NCI-H1105 (cell line): ENCODE measurements at regions not wholly inside any gene's neighbourhood (a gene's known extent, or its start where the extent isn't known, plus 50 kb on each side); places are given as distances from the start of the nearest gene placed in this dataset.

ENCODE experiments used
- DNase-seq: peaks from one replicate; lab custom pipeline; 2025; lab: John Stamatoyannopoulos, UW

DNA sequence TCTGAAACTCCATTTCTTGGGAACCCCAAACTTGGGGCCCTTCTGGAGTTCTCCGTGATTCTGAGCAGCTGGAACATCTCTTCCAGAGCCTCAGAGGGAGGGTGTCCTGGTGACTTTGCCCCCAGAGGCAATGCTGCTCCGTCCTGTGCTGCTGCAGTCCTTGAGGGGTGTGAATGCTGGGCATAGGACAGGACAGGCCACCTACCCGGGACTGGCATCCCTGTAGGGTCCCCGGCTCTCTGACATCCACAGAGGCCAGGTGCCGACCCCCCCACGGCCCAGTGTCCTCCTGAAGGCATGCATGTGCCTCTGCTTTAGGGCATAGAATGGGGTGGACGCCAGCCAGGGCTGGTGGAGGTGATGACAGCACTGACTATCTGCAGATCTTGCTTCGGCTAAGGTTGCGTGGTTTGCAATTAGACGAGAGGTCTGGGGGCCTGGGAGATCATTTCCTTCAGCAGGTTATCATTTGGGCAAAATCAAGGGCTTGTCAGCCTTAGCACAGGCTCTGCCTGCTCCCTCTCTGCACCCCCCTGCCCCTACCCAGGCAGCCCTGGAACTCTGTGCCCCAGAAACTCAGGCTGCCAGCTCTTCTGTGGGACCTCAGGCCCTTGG lies 136.9 kb upstream of the GPR26 start:
- DNase-seq = no peak

DNA sequence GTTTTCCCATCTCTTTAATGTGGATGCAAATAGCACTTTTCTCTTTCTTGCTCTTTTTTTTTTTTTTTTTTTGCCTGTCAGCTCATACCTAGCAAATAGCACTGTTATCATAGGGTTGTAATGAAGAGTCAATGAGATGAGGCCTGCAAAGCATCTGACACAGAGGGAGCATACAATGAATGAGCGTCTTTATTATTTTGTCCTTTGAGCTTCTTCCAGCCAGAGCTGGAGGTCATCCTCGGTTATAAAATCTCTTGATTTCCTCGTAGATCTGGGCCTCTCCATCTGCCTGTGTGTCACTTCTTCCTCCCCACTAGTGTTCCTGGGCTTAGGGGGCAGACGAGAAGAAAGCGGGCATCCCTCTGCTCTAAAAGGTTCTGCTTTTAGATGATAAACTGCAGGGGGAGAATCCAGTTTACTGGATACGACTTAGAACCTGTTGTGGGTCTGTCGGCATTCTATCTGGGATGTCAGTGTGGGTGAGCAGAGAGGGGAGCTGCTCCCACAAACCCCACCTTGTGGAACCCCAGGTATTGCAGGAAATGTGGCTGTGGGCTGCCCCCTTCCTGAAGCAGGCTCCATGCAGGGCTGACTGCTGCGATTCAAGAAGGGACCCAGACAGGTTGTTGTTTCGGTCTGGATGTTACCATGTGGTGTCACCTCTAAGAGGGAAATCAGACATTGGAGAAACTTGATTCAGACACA lies 135.8 kb upstream of the GPR26 start:
- no peak for DNase-seq

DNA sequence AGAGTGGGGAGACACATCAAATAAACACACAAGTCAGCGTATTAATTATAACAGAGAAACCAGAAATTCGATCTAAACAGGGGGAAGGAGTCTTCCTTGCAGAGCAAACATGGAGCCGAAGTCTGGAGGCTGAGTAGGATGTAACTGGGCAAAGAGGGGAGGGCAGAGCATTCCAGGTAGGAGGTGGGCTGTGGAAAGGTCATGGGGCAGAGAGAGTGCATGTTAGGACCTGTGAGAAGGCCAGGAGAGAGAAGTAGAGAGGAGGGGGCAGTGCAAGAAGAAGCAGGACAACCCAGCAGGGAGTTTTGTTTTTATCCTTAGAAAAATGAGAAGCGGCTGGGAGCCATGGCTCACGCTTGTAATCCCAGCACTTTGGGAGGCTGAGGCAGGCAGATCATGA lies 130.8 kb upstream of the GPR26 start:
- DNase-seq = no peak

DNA sequence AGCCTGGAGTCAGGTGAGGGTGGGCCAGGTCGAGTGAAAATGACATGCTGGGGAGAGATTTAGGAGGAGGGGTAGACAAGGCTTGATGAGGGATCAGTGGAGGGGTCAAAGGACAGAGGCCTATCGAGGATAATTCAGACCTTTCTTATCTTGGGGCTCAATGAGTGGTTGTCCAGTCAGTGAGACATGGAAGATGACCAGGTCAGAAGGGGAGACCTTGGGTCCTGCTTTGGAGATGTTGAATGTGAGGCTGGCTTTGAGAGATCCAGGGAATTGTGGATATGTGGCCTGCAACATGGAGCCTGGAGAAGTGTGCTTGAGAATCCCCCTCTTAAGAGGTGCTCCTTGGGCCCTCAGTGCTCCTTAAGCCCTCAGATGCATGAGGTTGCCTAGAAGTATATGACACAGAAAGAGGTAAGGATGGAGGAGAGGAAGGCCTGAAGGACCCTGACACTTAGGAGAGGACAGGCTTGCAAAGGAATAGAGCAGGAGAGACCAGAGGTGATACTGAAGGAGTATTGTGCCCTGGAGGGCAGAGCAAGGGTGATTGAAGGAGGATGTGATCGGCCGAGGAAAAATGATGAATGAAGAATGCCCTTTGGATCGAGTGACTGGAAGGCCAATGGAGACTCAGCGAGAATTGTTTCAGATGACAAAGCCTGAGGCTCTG lies 129.8 kb upstream of the GPR26 start:
- no peak for DNase-seq

DNA sequence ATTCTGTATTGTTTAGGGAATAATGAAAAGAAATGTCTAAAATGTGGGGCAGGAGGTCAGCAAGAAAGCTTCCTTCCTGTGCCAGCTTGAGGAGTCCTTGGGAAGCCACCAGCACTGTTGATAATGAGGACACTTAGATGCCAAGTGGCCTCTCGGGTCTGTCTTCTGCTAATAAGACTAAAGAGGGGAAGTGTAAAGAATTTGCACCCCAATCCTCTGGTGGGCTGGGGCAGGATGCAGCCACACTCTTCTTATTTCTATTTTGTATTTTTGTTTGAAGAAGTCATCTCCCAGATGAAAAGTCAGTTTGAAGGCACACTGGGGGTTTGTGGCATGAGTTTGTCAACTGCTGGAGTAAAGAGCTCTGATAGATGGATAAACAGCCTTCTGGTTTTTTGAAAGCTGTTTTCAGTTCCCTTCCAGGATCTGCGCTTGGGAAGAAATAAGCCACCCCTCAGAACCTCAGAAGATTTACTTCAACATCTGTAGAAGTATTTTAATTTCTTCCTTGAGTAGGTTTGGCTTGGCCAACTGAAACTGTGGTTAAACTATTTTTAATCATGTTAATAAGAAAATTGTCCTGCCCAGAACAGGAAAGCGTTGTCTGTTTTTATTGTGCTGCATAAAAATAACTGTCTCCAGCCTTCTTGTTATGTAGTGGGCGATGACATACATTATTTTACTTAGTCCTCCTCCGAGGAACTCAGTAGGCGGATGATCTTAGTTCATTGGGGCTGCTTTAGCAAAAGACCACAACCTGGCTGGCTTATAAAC lies 128.8 kb upstream of the GPR26 start:
- DNase-seq = no peak

DNA sequence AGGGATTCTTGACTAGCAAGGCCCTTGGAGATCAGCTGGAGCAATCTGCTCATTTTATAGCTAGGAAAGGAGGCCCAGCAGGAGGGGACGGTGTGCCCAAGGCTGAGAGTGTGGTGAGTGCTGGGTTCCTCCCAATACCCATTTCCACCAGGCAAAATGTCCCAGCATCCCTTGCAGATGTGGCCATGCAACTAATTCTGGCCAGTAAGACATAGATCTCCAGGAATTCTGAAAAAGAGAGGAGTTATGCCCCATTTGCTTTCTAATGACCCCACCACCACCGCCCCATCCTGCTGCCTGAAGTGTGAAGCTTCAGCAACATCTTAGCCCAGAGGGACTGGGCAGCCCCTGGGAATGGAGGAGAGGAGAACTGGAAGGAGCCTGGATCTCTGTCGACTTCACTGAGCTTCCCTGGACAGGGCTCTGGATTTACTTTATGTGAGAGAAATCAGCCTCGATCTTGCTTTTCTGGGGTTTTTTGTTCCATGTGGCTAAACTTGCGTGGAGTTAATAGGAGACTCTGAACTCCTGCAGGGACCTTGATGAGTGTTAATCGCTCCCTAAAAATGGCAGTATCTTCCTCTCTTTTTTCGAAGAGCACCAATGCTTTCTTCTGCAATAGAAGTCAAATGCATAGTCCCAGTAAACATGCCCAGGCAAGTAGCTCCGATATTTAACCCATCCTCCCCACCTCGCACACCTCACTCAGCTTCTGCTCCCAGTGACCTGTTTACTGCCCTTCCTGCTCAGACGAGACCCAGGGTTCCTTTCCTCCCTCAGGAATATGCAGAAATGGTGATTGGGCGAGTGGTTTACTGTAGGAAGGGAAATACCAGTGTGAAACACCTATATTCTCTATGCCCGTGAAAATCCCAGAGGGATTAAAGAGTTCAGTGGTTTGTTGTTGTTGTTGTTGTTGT lies 127.5 kb upstream of the GPR26 start:
- no peak for DNase-seq

DNA sequence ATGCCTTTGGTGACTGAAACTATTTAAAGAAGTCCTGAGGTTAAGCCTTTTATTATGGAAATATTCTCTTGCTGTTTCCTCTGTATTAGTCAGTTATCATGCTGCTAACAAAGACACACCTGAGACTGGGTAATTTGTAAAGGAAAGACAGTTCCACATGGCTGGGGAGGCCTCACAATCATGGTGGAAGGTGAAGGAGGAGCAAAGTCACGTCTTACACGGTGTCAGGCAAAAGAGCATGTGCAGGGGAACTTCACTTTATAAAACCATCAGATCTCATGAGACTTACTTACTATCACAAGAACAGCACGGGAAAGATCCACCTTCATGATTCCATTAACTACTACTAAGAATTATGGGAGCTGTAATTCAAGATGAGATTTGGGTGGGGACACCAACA lies 121.2 kb upstream of the GPR26 start:
- no peak for DNase-seq

DNA sequence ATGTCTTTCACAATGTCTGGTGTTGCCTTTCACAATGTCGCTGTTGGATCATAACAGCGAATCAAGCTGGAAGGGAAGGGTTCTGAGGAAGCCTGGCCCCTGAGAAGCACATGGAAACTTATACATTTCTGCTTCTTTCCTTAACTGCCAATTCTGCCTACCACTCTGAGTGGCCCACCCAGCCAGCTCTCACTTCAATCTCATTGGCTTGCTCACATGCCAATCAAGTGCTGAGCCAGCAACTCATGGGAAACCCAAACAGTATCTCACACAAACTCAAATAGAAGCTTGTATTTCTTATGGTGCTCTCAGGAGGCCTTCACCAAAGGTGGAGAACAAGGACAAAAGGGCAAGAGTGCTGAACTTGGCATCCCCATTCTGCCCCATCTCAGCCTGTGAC lies 117.4 kb upstream of the GPR26 start:
- DNase-seq = no peak

DNA sequence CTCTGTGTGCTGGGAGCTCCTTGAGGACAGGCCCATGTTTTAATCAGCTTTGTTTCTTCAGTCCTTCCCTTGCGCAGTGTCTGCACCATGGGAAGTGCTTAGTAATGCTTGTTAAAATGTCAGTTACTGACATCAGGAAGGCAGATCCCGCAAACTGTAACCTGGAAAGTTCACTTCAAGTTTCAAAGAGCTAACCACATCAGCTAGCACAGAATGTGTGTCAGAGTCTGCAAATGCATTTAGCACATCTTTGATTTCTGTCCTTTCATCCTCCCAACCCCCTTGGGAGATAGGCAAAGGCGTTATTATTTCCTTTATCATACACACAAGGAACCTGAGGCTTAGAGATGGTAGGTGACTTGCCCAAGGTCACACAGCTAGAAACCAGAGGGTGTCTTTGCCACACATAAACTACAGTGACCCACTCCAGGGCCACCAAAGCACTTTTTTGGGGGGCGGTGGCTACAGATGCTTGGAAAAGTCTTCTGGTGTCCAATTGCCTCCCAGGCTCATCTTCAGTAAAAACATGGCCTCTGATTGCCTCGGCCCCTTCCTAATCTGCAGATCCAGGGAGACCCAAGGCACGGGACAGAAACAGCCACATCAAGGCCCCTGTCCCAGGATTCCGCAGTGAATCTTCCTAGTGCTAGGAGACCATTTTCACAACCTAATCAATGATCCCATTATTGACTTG lies 116.2 kb upstream of the GPR26 start:
- DNase-seq = no peak

DNA sequence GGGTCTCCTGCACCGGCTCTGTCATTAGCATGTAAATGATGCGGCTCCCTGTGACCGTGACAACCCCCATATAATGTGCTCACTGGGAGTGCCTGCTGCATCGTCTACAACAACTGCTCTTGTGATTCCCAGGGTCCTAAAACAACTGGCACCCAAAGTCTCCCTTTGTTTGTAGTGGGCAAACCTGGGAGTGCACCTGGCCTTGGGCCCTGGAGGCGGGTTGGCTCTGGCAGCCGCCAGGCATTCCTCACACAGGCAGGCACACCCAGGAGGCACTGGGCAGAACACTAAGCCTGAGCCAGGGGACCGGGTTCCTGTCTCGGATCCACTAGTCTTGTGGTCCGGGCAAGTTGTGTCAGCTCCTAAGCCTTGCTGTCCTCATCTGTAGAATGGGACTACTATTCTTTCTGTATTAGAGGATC lies 115.5 kb upstream of the GPR26 start:
- DNase-seq = no peak

DNA sequence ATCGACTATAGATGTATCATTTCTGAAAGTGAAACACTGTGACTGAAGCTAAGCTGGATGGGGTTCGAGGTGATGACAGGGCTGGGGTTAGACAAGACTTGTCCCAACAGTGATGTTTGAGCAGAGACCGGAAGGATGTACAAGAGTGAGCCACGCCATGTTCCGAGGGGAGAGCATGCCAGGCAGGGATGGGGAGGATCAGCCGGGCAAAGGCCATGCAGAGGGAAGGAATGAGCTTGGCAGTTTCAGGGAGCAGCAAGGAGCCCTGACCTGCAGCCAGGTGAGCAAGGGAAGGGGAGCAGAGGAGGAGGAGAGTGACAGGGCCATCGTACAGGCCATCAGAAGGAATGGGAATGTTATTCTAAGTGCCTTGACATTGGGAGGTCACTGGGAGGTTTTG lies 114.9 kb upstream of the GPR26 start:
- no peak for DNase-seq

DNA sequence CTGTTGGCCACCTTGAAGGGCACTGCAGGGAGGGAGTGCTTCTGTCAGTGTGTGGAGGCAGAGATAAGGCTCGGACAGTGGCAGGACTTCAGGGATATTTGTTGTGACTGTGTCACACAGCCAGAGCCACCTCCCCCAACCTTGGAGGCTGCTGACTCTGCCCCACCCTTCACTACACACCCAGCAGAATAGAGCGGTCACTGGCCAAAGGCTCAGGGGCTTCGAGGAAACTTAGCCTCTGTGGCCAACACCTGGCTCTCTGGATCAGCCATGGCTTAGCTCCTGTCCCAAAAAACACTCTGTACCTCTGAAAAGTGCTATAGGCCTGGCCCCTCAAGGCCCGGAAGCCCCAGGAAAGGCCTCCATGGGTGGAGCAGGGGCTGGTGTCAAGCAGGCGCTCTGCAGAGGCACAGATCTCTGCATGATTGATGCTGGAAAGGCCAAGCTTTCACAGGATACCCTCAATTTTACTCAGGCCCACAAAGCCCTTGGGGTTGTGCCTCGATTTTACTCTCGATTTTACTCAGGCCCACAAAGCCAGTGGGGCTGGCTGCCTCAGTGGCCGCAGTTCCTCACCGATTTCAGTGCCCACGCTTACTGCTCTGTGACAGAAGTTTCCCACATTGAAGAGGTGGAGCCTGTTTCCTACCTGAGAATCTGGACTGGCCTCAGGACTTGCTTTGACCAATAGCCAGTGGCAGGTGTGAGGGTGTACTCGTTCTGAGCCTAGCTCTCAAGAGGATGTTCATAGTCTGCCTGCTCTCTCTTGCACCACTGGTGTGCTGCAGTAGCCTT lies 113.2 kb upstream of the GPR26 start:
- DNase-seq = no peak

DNA sequence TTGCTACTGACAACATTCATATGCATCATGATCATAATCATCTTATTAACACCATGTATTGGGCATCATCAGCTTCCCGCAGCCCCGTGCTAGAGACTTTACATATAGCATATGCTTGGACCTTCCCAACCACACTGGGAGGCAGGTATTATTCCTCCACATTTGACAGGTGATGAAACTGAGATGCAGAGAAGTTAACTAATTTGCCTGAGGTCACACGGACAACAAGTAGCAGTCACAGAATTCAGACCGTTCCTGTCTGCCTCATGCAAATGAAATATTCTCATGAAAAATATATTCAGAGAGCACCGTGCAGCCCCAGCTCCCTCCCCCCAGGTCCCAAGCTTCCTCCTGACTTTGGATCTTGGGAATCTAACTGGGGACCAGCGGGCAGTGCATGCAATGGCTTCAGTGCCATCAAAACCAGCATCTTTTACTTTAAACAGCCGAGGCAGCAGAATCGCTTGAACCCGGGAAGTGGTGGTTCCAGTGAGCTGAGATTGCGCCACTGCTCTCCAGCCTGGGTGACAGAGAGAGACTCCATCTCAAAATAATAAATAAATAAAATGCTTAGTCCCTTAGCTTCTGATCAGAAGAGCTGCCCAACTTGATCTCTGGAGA lies 112.2 kb upstream of the GPR26 start:
- DNase-seq = no peak

DNA sequence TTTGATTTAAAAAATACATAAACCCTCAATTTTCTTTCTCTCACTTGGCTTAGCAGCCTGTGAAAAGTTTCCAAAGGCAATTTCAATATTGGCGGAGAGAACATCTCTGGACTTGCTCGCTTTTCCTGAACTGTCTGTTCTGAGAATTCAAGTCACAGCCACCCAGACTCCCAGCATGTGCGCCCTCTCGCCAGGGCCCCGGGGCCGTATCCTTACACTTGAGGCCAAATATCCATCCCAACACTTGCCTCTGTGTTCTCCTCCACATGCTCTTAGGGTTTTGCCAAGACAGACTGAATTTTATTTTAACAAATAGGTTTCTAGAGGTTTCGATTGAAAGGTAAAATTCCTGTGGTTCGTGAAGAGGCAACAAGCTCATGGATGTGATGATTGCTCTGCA lies 111.5 kb upstream of the GPR26 start:
- DNase-seq = no peak

DNA sequence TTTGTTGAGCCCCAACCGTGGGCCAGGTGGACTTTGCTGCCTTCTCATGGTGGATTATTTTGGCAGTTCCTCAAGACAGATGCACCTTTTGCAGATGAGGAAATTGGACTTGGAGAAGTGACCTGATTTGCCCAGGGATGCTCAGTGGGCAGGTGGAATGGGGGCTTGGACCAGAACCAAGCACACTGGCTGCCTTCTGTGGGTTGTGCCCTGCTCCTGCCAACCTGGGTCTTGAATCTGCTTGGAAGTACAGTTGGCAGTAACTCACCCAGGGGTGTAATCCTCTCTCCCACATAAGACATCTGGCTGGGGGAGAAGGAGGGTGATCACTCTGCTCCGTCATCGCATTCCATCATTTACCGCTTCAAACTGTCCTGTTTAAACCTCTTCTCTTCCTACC lies 110.5 kb upstream of the GPR26 start:
- DNase-seq = no peak

DNA sequence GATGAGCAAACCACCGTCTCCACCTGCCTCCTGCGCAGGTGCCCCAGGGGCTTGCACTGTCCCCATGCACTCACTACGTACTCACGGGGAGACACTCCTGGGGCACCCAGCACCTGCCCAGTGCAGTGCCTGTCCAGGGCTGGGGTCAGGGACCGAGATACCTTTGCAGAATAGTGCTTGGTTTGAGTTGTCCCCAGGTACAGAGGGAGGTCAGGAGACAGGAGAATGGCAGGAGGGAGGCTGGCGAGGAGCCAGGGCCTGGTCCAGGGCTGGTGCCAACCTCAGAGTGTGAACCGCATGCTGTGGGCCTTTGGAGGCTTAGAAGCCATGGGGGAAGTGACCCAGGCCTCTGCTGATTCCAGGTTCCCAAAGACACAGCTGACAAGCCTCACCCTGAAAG lies 110.1 kb upstream of the GPR26 start:
- no peak for DNase-seq

DNA sequence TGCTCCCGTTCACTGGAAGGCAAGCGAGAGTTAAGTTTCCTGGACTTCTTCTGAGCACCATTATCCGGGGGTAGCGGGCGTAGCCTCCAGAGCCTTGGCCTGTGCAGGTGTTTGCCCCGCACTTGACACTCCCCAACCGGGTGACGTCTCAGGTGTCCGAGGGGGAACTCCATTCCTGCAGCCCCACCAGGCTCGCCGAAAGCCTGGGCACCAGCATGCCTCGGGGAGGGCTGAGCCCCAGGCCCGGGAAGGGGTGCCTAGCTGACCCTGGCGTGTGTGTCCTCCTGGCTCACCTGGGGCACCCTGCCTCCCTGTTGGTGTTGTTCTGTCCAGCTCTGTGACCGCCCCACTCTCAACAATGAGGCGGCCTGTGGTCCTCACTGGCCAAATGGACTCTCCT lies 109.4 kb upstream of the GPR26 start:
- no peak for DNase-seq

DNA sequence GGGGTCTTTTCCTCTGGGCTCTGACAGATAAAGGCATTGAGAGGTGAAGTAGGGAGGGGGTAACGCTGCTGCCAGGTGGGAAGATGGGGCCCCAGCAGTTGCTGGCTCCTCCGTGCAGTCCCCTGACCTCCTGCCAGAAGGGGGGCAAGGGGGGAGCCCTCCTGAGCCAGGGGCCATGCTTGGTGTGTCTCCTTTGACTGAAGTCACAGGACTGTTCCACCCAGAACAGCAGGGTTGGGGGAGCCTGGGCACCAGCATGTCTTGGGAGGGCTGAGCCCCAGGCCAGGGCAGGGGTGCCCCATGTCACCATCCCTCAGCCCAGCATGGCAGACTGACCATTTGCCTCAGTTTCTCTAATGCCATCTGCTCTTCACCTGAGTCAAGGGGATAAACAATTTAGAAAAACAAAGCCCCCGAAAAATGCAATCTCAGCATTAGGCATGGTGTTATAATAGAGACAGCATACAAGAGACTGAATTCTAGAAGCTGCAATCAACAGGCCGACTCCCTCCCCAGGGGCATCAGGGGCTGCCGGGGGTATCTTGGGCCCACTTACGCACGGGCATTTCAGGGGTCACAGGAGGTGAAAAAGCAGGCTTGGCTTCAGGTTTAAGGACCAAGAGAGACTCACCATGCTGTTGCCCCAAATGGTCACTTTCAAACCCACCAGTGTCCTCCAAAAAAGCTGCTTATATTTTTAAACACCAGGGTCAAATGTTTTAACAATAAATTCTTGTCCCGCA lies 108.6 kb upstream of the GPR26 start:
- DNase-seq = no peak

DNA sequence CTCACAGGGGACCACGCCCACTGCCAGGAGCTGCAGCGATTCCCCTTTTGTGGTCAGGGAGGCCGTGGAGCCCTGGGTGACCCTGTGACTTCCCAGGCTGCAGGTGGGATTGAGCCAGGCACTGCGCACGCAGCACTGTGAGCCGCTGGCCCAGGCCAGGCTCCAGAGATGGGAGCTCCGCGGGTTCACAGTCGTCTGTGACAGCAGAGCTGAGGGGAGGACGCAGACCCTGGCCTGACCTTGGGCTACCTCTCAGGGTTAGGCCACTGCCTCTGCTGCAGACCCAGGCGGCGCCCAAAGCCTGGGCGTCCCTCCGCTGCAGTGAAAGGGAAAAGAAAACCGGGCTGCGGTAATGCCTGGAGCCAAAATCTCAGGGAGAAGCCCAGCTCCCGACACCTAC lies 107.5 kb upstream of the GPR26 start:
- no peak for DNase-seq
